Endothelial cell of umbilical vein (primary cell): ENCODE measurements at regions not wholly inside any gene's neighbourhood (a gene's known extent, or its start where the extent isn't known, plus 50 kb on each side); places are given as distances from the start of the nearest gene placed in this dataset.

Experiments used
- BruUV-seq: library from RNA; stranded (reverse); fragments of 400-500 nt; replicated peaks from 2 replicates; lab custom pipeline; 2021; lab: Mats Ljungman, UMichigan
- CTCF ChIA-PET: fragments of 300-600, 350-600 bp; sonication (Branson Sonifier 250); formaldehyde crosslinking; loops from one replicate; lab custom pipeline; 2021; ENCODE audit warnings: antibody characterized with exemption, inconsistent platforms; lab: Charles Lee
- POLR2A ChIA-PET: fragments of 300-600, 350-600 bp; sonication (Branson Sonifier 250); formaldehyde crosslinking; loops from one replicate; lab custom pipeline; 2021; ENCODE audit warnings: antibody characterized with exemption, inconsistent platforms; lab: Charles Lee
- DNase-seq: peaks from one replicate; pipeline ENCODE4 v3.0.0-alpha.2; 2011; ENCODE audit warnings: low read depth, low spot score
- FAIRE-seq: peaks from 2 replicates; lab custom pipeline; 2011; peaks lifted over from hg19 to GRCh38; lab: Jason Lieb, UNC
- H2AFZ ChIP-seq: 2 replicates; pipeline ENCODE4 v1.6.0; 2012; ENCODE audit warnings: low read depth, low read length, control low read depth, inconsistent platforms
- H3K27ac ChIP-seq: 2 replicates; pipeline ENCODE4 v1.5.1; 2011; ENCODE audit warnings: low read depth, mild to moderate bottlenecking, control low read depth, low read length, moderate library complexity; ENCODE audit not compliant: insufficient read depth
- H3K27me3 ChIP-seq, 2 experiments: 2 replicates each; pipeline versions ENCODE4 v1.6.0 to v1.6.1; 2011; ENCODE audit warnings: low read length in 2 of 2, mixed read lengths in 1 of 2; ENCODE audit not compliant: control insufficient read depth in 2 of 2, insufficient read depth in 2 of 2
- H3K36me3 ChIP-seq, 2 experiments: 2 replicates in 1 of 2; 3 replicates in 1 of 2; pipeline ENCODE4 v1.5.1; 2011; ENCODE audit warnings: low read length in 2 of 2, mild to moderate bottlenecking in 1 of 2, moderate library complexity in 1 of 2; ENCODE audit not compliant: control insufficient read depth in 2 of 2, insufficient read depth in 2 of 2; ENCODE audit errors: extremely low read depth in 1 of 2
- H3K4me1 ChIP-seq: 3 replicates; pipeline ENCODE4 v1.5.1; 2011; ENCODE audit warnings: mild to moderate bottlenecking, low read length; ENCODE audit not compliant: control insufficient read depth, insufficient read depth; ENCODE audit errors: extremely low read depth
- H3K4me2 ChIP-seq: 2 replicates; pipeline ENCODE4 v1.6.1; 2011; ENCODE audit warnings: low read length, control low read depth, mixed read lengths; ENCODE audit not compliant: insufficient read depth
- H3K4me3 ChIP-seq, 3 experiments: fragments of 200-600 bp in 1 of 3; sonication (generic), shearing (Covaris generic) in 1 of 3; replicated peaks in 1 of 3; 2 replicates each; pipeline ENCODE4 v1.5.1; 2011 to 2016; ENCODE audit warnings: control low read depth in 3 of 3, low read length in 3 of 3, mild to moderate bottlenecking in 2 of 3, inconsistent platforms in 1 of 3, low read depth in 1 of 3, moderate library complexity in 1 of 3; ENCODE audit not compliant: insufficient read depth in 1 of 3
- H3K79me2 ChIP-seq: 2 replicates; pipeline ENCODE4 v1.6.0; 2012; ENCODE audit warnings: low read length, inconsistent platforms; ENCODE audit not compliant: control insufficient read depth, insufficient read depth
- H3K9ac ChIP-seq: replicated peaks from 2 replicates; pipeline ENCODE3; 2011; ENCODE audit warnings: low read length, control low read depth; ENCODE audit not compliant: insufficient read depth; ENCODE audit errors: extremely low read depth
- H3K9me1 ChIP-seq: replicated peaks from 3 replicates; pipeline ENCODE4 v1.6.0; 2011; ENCODE audit warnings: mild to moderate bottlenecking, low read length; ENCODE audit not compliant: control insufficient read depth, insufficient read depth; ENCODE audit errors: extremely low read depth
- H3K9me3 ChIP-seq: replicated peaks from 2 replicates; pipeline ENCODE4 v1.5.1; 2012; ENCODE audit warnings: low read length, inconsistent platforms; ENCODE audit not compliant: control insufficient read depth, insufficient read depth
- H4K20me1 ChIP-seq: replicated peaks from 2 replicates; pipeline ENCODE3; 2011; ENCODE audit warnings: mild to moderate bottlenecking, low read length; ENCODE audit not compliant: control insufficient read depth, insufficient read depth; ENCODE audit errors: extremely low read depth
- EZH2 ChIP-seq: IDR thresholded peaks from 2 replicates; pipeline ENCODE4 v1.6.1; 2012; ENCODE audit warnings: borderline replicate concordance, low read depth, mild to moderate bottlenecking, moderate library complexity, low read length, inconsistent platforms; ENCODE audit not compliant: severe bottlenecking
- FOS ChIP-seq: IDR thresholded peaks from 2 replicates; pipeline ENCODE4 v1.6.1; 2011; ENCODE audit warnings: mild to moderate bottlenecking, low read length, moderate library complexity, borderline replicate concordance; ENCODE audit not compliant: insufficient read depth
- GATA2 ChIP-seq: IDR thresholded peaks from 2 replicates; pipeline ENCODE4 v1.7.0; 2011; ENCODE audit warnings: low read depth, mild to moderate bottlenecking, moderate library complexity, mixed read lengths, low read length; ENCODE audit not compliant: insufficient read length, insufficient read depth
- JUN ChIP-seq: IDR thresholded peaks from 2 replicates; pipeline ENCODE4 v1.6.1; 2011; ENCODE audit warnings: borderline replicate concordance, low read depth; ENCODE audit not compliant: insufficient read length, insufficient read depth
- MYC ChIP-seq: IDR thresholded peaks from one replicate; pipeline ENCODE4 v1.6.1; 2011; ENCODE audit warnings: mild to moderate bottlenecking, low read depth, low read length
- POLR2A ChIP-seq: IDR thresholded peaks from 2 replicates; pipeline ENCODE4 v1.6.1; 2012; ENCODE audit warnings: low read depth, mild to moderate bottlenecking, control low read depth, low read length
- POLR2AphosphoS5 ChIP-seq: IDR thresholded peaks from 2 replicates; pipeline ENCODE4 v1.6.1; 2012; ENCODE audit warnings: low read depth, mild to moderate bottlenecking, control low read depth, low read length, moderate library complexity; ENCODE audit not compliant: insufficient read depth
- dilution Hi-C: fragments of 300-500 bp; cut with MboI; formaldehyde crosslinking; loops from one replicate; pipeline ENCODE4 v1.15.0; 2019; ENCODE audit warnings: low sequenced_read_pairs; ENCODE audit not compliant: extremely low pct_ligation_motif_present
- intact Hi-C: fragments of 100-400 bp; cut with micrococcal nuclease; formaldehyde crosslinking; loops from one replicate; pipeline ENCODE4 v1.10.0; 2022
- TF ChIP-seq, protein P1 (sequence below): IDR thresholded peaks from 2 replicates; pipeline ENCODE4 v1.6.1; 2011; ENCODE audit not compliant: insufficient read depth, insufficient read length
- TF ChIP-seq, protein P2 (sequence below), 2 donors: IDR thresholded peaks; 1 replicate in 1 of 2; 2 replicates in 1 of 2; pipeline ENCODE4 v1.5.1; 2011; ENCODE audit warnings: low read length in 2 of 2, mild to moderate bottlenecking in 2 of 2, moderate library complexity in 2 of 2, control low read depth in 1 of 2, inconsistent platforms in 1 of 2, low read depth in 1 of 2; ENCODE audit not compliant: insufficient read depth in 1 of 2; ENCODE audit errors: extremely low read depth in 1 of 2

- peaks cover 6% of the 10 kb centered on the region for H3K9me3 ChIP-seq
- H3K9ac ChIP-seq = no peak overlapping the region
- H4K20me1 ChIP-seq = no peaks in the 10 kb centered on the region
- no peaks in the 10 kb centered on the region for H3K4me1 ChIP-seq
- DNase-seq (no peak), FAIRE-seq (no peak)
- no peaks in the 10 kb centered on the region for H3K9me1 ChIP-seq
- intact Hi-C loops = no loop called here
- no peaks in the 10 kb centered on the region for H3K27me3 ChIP-seq
- POLR2A ChIA-PET = no interaction called here
- dilution Hi-C loops = no loop called here
- CTCF ChIA-PET = no interaction called here
- no peak overlapping the region for H3K4me2 ChIP-seq
- H3K27ac ChIP-seq = no peak overlapping the region
- H2AFZ ChIP-seq = no peak overlapping the region
- no TSS peak for BruUV-seq
- no peak overlapping the region for H3K4me3 ChIP-seq
- TF ChIP-seq POLR2A (no peak), EZH2 (no peak), POLR2AphosphoS5 (no peak), FOS (no peak), GATA2 (no peak), JUN (no peak), MYC (no peak)
- TF ChIP-seq, protein P1, sequence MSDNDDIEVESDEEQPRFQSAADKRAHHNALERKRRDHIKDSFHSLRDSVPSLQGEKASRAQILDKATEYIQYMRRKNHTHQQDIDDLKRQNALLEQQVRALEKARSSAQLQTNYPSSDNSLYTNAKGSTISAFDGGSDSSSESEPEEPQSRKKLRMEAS = no peak
- TF ChIP-seq, protein P2, sequence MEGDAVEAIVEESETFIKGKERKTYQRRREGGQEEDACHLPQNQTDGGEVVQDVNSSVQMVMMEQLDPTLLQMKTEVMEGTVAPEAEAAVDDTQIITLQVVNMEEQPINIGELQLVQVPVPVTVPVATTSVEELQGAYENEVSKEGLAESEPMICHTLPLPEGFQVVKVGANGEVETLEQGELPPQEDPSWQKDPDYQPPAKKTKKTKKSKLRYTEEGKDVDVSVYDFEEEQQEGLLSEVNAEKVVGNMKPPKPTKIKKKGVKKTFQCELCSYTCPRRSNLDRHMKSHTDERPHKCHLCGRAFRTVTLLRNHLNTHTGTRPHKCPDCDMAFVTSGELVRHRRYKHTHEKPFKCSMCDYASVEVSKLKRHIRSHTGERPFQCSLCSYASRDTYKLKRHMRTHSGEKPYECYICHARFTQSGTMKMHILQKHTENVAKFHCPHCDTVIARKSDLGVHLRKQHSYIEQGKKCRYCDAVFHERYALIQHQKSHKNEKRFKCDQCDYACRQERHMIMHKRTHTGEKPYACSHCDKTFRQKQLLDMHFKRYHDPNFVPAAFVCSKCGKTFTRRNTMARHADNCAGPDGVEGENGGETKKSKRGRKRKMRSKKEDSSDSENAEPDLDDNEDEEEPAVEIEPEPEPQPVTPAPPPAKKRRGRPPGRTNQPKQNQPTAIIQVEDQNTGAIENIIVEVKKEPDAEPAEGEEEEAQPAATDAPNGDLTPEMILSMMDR (IDR thresholded peaks at IDR 0.05; ENCODE audit: extremely low read depth in 1 of 2, insufficient read depth in 1 of 2, low read depth in 1 of 2, low read length in 2 of 2) = no peak
- no peaks in the 10 kb centered on the region for H3K36me3 ChIP-seq
- H3K79me2 ChIP-seq = no peaks in the 10 kb centered on the region
These were observed 273.1 kb downstream of the GLRX3 start for GRCh38 chr10:130409331-130409730.
